Endometrium (tissue), 2 donors: ENCODE measurements at regions not wholly inside any gene's neighbourhood (a gene's known extent, or its start where the extent isn't known, plus 50 kb on each side); places are given as distances from the start of the nearest gene placed in this dataset.
"Not testable (repeated sequence)": the region's sequence is repeated elsewhere in the genome, so short reads cannot be mapped to it uniquely, and the experiment has no call there.

ENCODE experiments used
- FAIRE-seq: peaks from 2 replicates; lab custom pipeline; 2012; peaks lifted over from hg19 to GRCh38; lab: Jason Lieb, UNC
- donor health status: control.
- donor health status: control.

DNA sequence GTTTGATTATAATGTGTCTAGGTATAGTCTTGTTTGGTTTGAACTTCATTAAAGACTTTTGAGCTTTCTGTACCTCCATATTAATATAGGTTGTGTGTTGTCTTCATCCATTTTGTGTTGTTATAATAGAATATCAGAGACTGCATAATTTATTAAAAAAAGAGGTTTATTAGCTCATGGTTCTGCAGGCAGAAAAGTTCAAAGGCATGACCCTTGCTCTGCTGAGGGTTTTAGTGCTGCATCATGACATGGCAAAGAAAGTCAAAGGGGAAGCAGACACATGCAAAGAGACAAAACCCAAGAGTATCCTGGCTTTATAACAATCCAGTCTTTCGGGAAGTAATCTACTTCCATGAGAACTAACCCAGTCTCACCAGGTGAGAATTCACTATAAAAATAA, 358.2 kb downstream of the EDEM1 start:
- FAIRE-seq = no peak

DNA sequence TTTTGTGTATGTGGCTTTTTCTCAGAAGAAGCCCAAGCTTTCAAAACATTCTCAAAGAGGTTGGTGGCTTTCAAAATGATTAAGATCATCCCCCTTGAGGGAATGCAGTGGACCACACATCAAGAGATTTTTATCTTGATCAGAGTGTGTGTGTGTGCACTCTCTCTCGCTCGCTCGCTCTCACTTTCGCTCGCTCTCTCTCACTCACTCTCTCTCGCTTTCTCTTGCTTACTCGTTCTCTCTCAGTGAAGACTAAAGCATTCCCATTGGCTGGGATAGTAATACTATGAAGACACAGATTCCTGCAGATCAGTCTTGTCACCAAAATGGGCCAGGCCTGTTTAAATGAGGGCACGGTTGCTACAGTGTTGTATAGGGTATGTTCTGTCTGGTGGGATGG, 365.7 kb downstream of the EDEM1 start:
- no peak for FAIRE-seq

DNA sequence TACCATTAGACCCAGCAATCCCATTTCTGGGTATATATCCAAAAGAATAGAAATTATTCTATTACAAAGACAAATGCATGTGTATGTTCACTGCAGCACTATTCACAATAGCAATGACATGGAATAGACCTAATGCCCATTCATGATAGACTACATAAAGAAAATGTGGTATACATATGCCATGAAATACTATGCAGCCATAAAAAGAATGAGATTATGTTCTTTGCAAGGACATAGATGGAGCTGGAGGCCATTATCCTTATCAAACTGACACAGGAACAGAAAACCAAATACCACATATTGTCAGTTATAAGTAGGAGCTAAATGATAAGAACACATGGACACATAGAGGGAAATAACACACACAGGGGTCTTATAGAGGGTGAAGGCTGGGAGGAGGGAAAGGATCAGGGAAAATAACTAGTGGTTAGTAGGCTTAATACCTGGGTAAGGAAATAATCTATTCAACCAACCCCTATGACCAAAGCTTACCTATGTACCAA, 366.8 kb downstream of the EDEM1 start:
- no peak for FAIRE-seq

DNA sequence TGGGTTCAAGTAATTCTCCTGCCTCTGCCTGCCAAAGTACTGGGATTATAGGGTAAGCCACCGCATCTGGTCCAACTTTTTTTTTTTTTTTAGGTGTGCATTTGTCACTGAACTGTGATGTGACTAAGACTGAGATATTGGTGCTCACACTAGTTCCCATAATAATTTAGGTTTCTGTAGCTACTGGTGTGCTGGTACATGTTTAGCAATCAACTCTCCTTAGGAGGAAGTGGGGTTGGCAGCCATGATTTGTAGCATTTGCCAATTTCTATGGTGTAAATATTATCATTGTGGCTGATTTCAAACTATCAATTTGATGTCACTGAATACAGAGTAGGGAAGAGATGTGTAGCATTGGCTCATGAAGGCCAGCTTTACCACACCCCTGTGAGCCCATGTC, 372.7 kb downstream of the EDEM1 start:
- FAIRE-seq = no peak

DNA sequence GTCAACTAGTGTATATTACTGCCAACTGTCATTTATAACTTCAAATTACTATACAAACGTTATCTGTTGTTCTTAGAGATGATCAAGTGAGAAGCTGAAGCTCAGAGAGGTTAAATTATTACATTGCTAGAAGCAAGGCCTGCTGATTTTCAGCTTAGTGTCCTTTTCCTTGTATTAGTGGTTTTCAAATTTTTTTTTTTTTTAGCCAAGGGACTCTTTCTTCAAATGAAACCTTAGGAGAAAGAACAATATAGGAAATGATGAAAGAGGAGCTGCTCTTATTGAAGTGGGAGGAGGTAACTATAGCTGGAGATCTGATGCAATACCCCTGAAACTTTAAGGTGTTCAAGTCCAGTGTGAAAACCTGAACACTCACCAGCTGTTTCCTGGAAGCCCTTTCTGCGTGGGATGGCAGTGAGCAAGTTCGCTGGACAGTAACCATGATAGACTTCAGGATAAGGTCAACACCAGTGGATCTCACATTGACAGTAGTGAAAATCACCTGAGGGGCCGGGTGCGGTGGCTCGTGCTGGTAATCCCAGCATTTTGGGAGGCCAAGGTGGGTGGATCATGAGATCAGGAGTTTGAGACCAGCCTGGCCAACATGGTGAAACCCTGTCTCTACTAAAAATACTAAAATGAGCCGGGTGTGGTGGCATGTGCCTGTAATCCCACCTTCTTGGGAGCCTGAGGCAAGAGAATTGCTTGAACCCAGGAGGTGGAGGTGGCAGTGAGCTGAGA, 376.2 kb downstream of the EDEM1 start:
- FAIRE-seq = no peak

DNA sequence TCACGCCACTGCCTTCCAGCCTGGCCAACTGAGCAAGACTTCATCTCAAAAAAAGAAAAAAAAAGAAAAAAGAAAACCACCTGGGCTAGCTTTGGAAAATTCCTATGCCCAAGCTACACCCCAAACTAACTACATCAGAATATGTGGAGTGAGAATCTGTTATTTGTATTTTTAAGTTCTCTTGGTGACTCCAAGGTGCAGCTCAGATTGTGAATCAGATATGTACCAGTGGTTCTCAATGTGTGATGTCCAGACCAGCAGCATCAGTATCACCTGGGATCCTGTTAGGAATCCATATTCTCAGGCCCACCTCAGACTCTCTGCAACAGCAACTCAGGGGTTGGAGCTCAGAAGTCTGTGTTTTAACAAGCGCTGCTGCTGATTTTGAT, 376.8 kb downstream of the EDEM1 start:
- no peak for FAIRE-seq

DNA sequence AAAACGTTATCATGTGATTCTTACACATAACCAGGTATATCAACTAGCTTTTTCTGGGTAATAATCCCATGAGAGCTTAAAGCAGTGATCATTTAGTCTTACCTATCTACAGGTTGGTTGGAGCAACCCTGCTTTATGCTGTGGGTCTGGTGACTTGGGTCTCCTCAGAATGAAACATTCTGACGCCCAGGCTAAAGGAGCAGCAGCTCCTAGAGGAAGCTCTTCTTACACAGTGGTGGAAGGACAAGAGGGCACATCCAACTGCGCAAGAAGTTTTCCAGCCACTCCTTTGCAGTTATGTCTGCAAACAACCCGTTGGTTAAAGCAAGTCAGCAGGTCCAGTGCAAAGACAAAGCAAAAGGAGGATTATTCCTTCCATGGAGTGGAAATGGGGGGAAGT, 377.5 kb downstream of the EDEM1 start:
- no peak for FAIRE-seq

DNA sequence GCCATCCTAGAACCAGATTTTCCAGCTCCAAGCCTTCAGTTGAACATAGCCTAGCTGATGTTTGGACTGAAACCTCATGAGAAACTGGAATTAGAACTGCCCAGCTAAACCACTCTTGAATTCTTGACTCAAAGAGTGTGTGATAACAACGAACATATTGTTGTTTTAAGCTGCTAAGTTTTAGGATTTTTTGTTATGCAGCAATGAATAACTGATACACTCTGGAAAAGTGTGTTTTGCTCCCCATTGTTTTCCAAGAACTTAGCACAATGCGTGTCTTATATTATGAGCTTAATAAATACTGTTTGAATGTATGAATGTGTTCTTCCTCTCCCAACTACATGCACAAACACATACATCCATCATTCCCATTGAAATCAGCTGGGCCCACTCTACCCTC, 379.6 kb downstream of the EDEM1 start:
- FAIRE-seq = no peak

DNA sequence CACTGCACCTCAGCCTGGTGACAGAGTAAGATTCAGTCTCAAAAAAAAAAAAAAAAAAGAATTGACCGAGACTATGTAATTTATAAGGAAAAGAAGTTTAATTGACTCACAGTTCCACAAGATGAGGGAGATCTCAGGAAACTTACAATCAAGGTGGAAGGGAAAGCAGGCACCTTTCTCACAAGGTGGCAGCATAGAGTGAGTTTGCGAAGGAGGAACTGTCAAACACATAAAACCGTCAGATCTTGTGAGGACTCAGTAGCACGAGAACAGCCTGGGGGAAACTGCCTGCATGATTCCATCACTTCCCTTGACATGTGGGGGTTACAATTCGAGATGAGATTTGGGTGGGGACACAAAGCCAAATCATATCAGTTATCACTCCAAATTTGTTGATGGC, 380.9 kb downstream of the EDEM1 start:
- no peak for FAIRE-seq

DNA sequence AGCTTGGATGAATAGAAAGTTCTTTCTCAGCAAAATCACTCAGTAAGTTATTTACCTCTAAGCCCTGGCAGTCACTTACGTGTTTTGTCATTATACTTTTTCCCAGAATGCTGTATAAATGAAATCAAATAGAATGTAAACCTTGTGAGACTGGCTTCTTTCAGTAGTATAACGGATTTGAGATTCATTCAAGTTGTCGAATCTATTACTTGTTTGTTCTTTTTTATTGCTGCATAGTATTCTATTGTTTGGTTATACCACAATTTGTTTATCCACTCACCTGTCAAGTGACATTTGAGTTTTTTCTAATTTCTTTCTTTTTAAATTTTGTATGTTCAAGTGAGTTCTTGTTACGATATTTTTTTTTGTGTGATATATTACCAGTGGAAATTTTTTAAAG, 381.6 kb downstream of the EDEM1 start:
- no peak for FAIRE-seq

DNA sequence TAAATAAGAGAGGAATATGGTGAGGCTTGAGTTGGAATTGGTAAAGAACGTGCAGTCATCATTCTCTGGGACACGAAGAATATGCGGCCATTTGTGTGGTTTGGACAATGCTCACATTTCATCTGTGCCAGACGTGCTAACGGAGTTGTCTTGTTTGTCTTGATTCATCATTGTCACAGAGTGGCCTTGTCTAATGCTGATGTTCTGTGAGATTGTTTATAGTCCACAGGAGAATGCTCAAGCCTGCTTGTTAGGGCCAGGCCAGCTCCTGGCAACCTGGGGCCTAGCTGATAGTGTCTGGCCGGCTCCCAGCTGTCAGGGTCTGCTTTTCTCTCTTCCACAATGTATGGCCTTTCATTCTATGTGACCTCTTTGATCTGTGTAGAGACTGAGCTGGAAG, 384.7 kb downstream of the EDEM1 start:
- no peak for FAIRE-seq

DNA sequence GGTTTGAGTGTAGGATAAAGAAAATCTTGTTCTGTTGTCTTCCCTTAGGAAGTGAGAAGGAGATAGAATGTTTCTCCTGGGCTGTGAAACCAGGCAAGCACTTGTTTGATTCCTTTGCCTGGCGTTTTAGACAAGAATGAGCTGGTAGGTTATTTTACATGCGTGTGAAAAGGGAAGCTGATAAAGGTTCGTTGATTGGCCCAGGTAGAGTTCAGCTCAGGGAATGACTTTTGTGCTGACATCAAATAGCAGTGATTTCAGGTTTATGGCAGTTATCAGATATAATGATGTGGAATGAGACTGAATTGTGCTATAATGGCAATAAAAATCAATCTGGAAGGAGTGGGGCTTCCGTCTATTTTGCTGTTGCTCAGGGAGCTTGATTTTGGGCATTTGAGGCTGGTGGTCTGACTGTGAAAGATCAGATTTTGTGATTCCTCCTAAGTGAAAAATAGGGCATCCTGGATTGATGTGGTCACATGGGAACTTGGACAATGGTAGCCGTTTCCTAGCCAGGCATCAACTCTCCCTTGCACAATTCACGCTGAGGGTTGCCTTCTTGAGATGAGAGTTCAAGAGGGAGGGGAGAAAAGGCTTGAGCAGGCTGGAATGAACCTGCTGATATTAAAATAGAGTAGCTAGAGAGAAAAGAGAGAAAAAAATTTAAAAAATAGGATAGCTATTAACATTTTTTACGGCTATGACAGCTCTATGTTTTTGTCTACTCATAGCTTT, 388.9 kb downstream of the EDEM1 start:
- no peak for FAIRE-seq

DNA sequence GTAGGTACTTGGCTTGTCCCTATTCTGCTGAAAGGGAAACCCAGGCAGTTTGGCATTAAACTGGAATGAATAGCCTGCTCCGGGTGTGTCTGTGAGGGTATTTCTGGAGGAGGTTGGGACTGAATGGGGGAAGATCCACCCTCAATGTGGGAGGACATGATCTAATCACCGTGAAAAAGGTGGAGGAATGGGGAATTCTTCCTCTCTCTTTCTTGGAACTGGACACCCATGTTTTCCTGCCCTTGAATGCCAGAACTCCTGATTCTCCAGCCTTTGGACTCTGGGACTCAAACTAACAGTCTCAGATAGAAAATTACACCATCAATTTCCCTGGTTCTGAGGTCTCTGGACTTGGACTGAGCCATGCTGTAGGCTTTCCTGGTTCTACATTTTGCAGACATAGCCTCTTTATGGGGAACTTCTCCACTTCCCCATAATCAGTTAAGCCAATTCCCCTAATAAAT, 391.7 kb downstream of the EDEM1 start:
- no peak for FAIRE-seq

DNA sequence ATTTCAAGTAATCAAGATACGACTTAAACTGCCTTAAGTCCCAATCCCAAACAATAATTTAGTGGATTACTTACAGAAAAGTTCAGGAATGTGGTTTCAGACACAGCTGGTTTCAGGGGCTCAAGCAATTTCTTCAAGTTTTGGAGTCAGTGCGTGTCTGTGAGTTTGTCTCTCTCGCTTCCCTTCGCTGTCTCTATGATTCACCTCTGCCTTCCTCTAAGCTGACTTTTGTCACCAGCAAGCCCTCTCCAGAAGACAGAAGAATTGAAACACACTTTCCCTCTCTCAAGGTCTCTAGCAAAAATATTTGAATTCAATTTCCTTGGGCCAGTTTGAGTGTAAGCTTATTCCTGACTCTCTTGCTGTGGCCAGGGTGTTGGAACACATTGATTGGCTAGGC, 392.4 kb downstream of the EDEM1 start:
- FAIRE-seq = no peak

DNA sequence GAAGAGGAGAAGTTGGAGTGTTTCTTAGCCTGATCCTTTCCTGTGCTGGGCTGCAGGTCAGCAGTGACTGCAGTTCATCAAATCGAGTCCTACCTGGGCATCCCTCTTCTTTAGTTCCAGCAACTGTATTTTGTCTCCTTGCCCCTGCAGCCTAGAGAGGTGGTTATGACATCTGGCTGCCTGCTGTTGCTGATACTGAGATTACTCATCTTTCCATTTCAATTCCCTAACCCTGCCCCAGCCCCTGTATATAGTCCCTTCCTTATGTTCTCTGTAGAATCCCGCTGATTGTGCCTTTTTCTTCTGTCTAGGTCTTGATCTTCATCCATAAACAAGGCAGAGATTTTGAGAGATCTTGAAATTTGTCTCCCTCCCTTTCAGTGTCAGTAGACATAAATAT, 393.3 kb downstream of the EDEM1 start:
- no peak for FAIRE-seq

DNA sequence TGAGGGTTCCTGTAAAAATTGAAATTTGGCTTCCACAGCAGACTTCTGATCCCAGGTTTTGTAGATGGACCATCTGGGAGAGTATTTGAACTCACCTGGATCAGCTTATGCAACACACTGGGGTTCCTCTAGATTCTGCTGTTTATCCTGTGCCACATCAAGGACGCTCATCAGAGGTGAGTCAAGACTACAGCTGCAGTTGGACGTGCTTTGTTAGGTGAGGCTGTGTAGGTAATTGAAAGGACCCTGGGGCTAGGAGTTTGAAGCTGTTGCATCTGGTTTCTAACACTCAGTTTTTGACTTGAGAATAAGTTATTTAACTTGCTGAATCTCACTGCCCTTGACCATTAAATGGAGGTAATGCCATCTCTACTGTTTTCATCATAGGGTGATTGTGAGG, 394.2 kb downstream of the EDEM1 start:
- no peak for FAIRE-seq

DNA sequence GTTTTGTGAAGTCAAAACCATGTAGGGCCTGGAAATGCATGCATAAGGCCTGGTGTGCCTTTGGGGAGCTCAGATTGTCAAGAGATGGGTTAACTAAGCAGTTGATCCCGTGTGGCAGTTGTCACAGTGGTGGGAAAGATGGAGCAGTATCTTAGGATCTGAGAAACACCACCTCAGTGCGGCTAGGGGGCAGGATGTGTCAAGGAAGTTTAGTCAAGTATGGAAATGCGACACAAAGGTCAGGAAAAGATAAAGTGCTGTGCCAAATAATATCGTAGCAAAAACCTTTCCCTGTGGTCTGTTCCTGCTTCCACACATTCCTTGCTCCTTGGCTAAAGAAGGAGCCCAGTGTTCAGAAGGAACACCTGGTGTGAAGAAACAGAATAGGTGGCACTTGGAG, 396.4 kb downstream of the EDEM1 start:
- no peak for FAIRE-seq

DNA sequence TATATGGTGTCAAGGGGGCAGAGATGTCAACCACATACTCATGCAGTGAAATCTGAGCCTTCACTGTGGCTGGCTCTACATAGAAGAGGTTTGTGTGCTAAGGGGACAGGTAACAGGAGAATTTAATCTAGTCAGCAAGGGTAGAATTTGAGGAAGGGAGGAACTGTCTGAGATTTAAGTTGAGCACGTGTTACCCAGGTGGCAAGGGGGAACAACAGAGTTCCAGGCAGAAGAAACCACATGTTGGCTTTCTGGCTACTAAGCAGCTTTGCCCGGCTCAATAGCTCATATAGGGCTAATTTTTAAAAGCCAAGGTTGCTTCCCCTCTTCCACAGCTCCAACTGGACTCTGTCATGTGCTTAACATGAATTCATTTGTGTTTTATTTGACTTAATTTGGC, 397.6 kb downstream of the EDEM1 start:
- FAIRE-seq = no peak

DNA sequence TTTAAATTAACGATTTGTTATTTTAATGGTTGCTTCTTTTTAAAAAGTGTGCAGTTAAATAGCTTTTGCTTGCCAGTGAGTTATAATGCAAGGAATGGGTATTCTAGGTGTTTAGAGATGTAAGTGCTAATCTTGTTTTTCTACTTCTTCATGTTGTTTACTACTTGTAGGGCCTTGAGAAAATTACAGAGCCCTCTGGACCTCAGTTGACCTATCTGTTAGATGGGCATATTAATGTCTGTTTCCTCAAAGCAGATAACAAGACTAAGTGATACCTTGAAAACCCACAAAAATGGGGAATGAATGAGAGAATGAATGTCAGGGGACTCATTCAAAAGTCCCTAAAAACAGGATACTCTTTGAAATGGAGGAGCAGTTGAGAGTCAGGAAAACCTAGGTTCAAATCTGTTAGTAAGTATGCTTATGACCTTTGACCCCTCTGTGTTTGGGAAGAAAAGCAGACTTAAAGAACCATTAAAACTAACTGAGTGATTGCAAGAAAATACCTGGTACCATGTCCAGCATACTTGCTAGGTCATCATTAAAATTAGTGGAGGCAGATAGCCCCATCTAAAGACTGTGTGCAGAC, 419.5 kb downstream of the EDEM1 start:
- no peak for FAIRE-seq

DNA sequence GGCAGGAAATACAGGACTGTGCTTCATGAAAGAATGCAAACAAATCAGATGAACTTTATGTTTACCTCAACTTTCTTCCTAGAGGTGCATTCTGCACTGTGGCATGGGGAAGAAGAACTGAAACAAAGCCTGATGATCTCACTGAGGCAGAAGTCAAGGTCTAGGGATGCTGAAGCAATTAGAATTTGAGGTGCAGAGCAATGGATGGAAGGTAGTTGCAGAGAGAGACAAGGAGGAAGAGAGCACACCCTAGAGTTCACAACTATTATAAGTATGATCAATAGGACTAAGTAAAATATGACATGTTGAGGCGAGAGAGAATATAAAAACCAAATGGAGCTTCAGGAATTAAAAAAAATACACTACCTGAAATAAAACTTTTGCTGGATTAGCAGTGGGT, 420.1 kb downstream of the EDEM1 start:
- no peak for FAIRE-seq

DNA sequence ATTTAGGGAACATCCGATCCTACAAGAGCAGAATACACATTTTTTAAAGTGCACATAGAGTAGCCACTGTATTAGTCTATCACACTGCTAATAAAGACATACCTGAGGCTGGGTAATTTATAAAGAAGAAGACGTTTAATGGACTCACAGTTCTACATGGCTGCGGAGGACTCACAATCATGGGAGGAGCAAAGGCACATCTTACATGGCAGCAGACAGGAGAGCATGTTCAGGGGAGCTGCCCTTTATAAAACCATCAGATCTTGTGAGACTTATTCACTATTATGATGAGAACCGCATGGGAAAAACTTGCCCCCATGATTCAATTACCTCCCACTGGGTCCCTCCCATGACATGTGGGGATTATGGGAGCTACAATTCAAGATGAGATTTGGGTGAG, 421.5 kb downstream of the EDEM1 start:
- not testable (repeated sequence) for FAIRE-seq

DNA sequence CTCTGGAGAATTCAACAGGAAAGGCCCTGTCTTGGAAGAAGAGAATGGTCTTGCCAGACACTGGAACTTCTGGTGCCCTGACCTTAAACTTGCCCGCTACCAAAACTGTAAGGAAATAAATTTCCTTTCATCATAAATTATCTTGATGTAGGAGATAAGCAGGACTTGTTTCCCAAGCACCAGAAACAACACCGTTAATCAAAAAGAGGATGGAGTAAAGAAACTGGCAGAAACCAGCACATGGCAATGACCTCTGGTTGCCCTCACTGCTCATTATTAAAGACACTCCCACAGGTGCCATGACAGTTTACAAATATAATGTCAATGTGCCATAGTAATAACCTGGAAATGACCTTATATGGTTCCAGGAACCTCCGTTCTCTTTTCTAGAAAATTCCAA, 426.1 kb downstream of the EDEM1 start:
- FAIRE-seq = no peak

DNA sequence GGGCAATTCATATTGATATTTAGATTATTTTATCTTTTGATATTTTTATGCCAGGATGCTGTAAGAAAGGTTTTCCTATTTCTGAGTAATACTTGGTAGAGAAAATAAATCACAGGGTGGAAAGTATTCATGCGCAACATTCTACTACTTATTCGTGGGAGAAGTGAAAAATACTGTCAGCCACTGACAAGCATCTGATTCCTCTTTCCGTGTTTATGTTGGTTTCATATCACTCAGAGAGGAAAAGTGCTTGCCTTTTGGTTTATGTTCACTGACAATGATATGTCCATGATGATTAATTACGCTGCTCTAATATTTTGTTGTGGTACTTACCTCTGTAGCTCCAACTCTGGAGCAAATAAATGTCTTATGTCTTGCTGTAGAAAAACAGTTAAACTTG, 429.4 kb downstream of the EDEM1 start:
- no peak for FAIRE-seq
